Activated B cell treated with CpG ODN at 0.5 μM for 24 hours (primary cell): ENCODE measurements at regions not wholly inside any gene's neighbourhood (a gene's known extent, or its start where the extent isn't known, plus 50 kb on each side); places are given as distances from the start of the nearest gene placed in this dataset.
"Not testable (repeated sequence)": the region's sequence is repeated elsewhere in the genome, so short reads cannot be mapped to it uniquely, and the experiment has no call there.

Experiments
- ATAC-seq: fragments of 200-7000 bp; cut with Tn5 transposase; one replicate; pipeline ENCODE4 v1.10.0; 2021; ENCODE audit warnings: low read depth, mild to moderate bottlenecking, moderate library complexity
- CTCF ChIA-PET: fragments of 350-600 bp; sonication (Branson Sonifier 250); formaldehyde crosslinking; loops from one replicate; lab custom pipeline; 2021; ENCODE audit warnings: antibody characterized with exemption; lab: Charles Lee
- POLR2A ChIA-PET: fragments of 350-600 bp; sonication (Branson Sonifier 250); formaldehyde crosslinking; loops from one replicate; lab custom pipeline; 2021; ENCODE audit warnings: antibody characterized with exemption; lab: Charles Lee
- DNase-seq: peaks from one replicate; pipeline ENCODE4 v3.0.0; 2022
- H3K27ac Mint-ChIP-seq: one replicate; pipeline ENCODE4 v1.8.0; 2020; ENCODE audit warnings: mixed read lengths
- H3K27me3 Mint-ChIP-seq: one replicate; pipeline ENCODE4 v1.8.0; 2021; ENCODE audit warnings: mixed read lengths
- H3K36me3 Mint-ChIP-seq: one replicate; pipeline ENCODE4 v1.8.0; 2021; ENCODE audit warnings: low read depth, mixed read lengths
- H3K4me1 Mint-ChIP-seq: one replicate; pipeline ENCODE4 v1.8.0; 2021; ENCODE audit warnings: mixed read lengths
- H3K4me3 Mint-ChIP-seq: one replicate; pipeline ENCODE4 v1.8.0; 2020; ENCODE audit warnings: mild to moderate bottlenecking, mixed read lengths
- H3K9me3 Mint-ChIP-seq: one replicate; pipeline ENCODE4 v1.8.0; 2020; ENCODE audit warnings: mixed read lengths
- CTCF ChIP-seq: fragments of 200-600 bp; IDR thresholded peaks from one replicate; pipeline ENCODE4 v1.8.0; 2022; ENCODE audit warnings: antibody characterized with exemption, mild to moderate bottlenecking
- intact Hi-C: fragments of 100-400 bp; cut with micrococcal nuclease; formaldehyde crosslinking; loops from one replicate; pipeline ENCODE4 v1.15.1; 2024

- Mint-ChIP-seq H3K4me1 (no peaks in the 10 kb centered on the region), H3K27ac (no peak overlapping the region), H3K4me3 (no peak overlapping the region), H3K36me3 (no peaks in the 10 kb centered on the region), H3K9me3 (no peaks in the 10 kb centered on the region), H3K27me3 (peaks cover 2% of the 10 kb centered on the region)
- DNase-seq (no peak), ATAC-seq (no peak)
- TF ChIP-seq CTCF: no peak
- intact Hi-C loops: no loop called here
- CTCF ChIA-PET: no interaction called here
- POLR2A ChIA-PET: no interaction called here
Measured at GRCh38 chr16:88200896-88201185, 181.9 kb upstream of the ZNF469 start.

- H3K27me3 Mint-ChIP-seq, DNase-seq, H3K27ac Mint-ChIP-seq, intact Hi-C loops, POLR2A ChIA-PET, H3K36me3 Mint-ChIP-seq, H3K9me3 Mint-ChIP-seq, ATAC-seq, H3K4me3 Mint-ChIP-seq, H3K4me1 Mint-ChIP-seq, CTCF ChIA-PET: not testable (repeated sequence)
Measured at GRCh38 chr16:88201611-88202010, 181.1 kb upstream of the ZNF469 start.

- TF ChIP-seq CTCF: no peak
- H3K4me1 Mint-ChIP-seq: no peaks in the 10 kb centered on the region
- H3K4me3 Mint-ChIP-seq: no peak overlapping the region
- ChIA-PET CTCF (no interaction called here), POLR2A (no interaction called here)
- DNase-seq (no peak), ATAC-seq (no peak)
- no peaks in the 10 kb centered on the region for H3K9me3 Mint-ChIP-seq
- peaks cover 2% of the 10 kb centered on the region for H3K27me3 Mint-ChIP-seq
- intact Hi-C loops: no loop called here
- no peak overlapping the region for H3K27ac Mint-ChIP-seq
- no peaks in the 10 kb centered on the region for H3K36me3 Mint-ChIP-seq
Measured at GRCh38 chr16:88202207-88202745, 180.5 kb upstream of the ZNF469 start.

GRCh38 chr16:88202856-88203681 is 179.7 kb upstream of the ZNF469 start:
- POLR2A ChIA-PET, DNase-seq, H3K36me3 Mint-ChIP-seq, ATAC-seq, H3K27me3 Mint-ChIP-seq, H3K4me1 Mint-ChIP-seq, intact Hi-C loops, CTCF ChIA-PET, H3K27ac Mint-ChIP-seq, H3K9me3 Mint-ChIP-seq, H3K4me3 Mint-ChIP-seq: not testable (repeated sequence)

GRCh38 chr16:88204131-88205110 is 178.3 kb upstream of the ZNF469 start:
- H3K27ac Mint-ChIP-seq, DNase-seq, intact Hi-C loops, H3K27me3 Mint-ChIP-seq, CTCF ChIA-PET, H3K4me1 Mint-ChIP-seq, ATAC-seq, H3K9me3 Mint-ChIP-seq, POLR2A ChIA-PET, H3K4me3 Mint-ChIP-seq, H3K36me3 Mint-ChIP-seq: not testable (repeated sequence)

GRCh38 chr16:88205482-88205881 is 177.3 kb upstream of the ZNF469 start:
- intact Hi-C loops, H3K4me3 Mint-ChIP-seq, CTCF ChIA-PET, ATAC-seq, H3K27me3 Mint-ChIP-seq, DNase-seq, POLR2A ChIA-PET, H3K9me3 Mint-ChIP-seq, H3K27ac Mint-ChIP-seq, H3K4me1 Mint-ChIP-seq, H3K36me3 Mint-ChIP-seq: not testable (repeated sequence)

- ATAC-seq, H3K4me3 Mint-ChIP-seq, intact Hi-C loops, H3K36me3 Mint-ChIP-seq, H3K27me3 Mint-ChIP-seq, H3K27ac Mint-ChIP-seq, H3K4me1 Mint-ChIP-seq, DNase-seq, POLR2A ChIA-PET, H3K9me3 Mint-ChIP-seq, CTCF ChIA-PET: not testable (repeated sequence)
Measured at GRCh38 chr16:88206006-88206405, 176.8 kb upstream of the ZNF469 start.

GRCh38 chr16:88206516-88206915 is 176.2 kb upstream of the ZNF469 start:
- CTCF ChIA-PET, DNase-seq, H3K36me3 Mint-ChIP-seq, H3K4me3 Mint-ChIP-seq, intact Hi-C loops, POLR2A ChIA-PET, H3K27ac Mint-ChIP-seq, H3K27me3 Mint-ChIP-seq, ATAC-seq, H3K4me1 Mint-ChIP-seq, H3K9me3 Mint-ChIP-seq: not testable (repeated sequence)
